T-cell (primary cell): ENCODE measurements at regions not wholly inside any gene's neighbourhood (a gene's known extent, or its start where the extent isn't known, plus 50 kb on each side); places are given as distances from the start of the nearest gene placed in this dataset.

Experiments
- ATAC-seq, 4 experiments: fragments of 200-7000 bp in 3 of 4; fragments of 150-1000 bp in 1 of 4; cut with Tn5 transposase; replicated peaks in 1 of 4; 1 replicate in 3 of 4; 2 replicates in 1 of 4; pipeline ENCODE4 v1.10.0; 2021; ENCODE audit warnings: moderate library complexity in 3 of 4, mild to moderate bottlenecking in 2 of 4, moderate number of reproducible peaks in 1 of 4
- CTCF ChIA-PET, 2 donors: fragments of 300-600 bp; sonication (Branson Sonifier 250); formaldehyde crosslinking; loops; one replicate each; lab custom pipeline; 2022; ENCODE audit warnings: antibody characterized with exemption in 2 of 2; lab: Charles Lee
- POLR2A ChIA-PET, 2 donors: fragments of 300-600 bp; sonication (Branson Sonifier 250); formaldehyde crosslinking; loops; one replicate each; lab custom pipeline; 2022; ENCODE audit warnings: antibody characterized with exemption in 2 of 2; lab: Charles Lee
- DNase-seq, 35 experiments: peaks; one replicate each; pipeline versions ENCODE4 v3.0.0 to v3.0.0-alpha.2; 2013 to 2023
- H3K27ac ChIP-seq: one replicate; pipeline ENCODE4 v1.5.1; 2013; ENCODE audit warnings: low read length
- H3K27me3 ChIP-seq, 2 experiments: replicated peaks in 1 of 2; 1 replicate in 1 of 2; 2 replicates in 1 of 2; pipeline versions ENCODE4 v1.6.1 to v1.7.0; 2013; ENCODE audit warnings: low read length in 1 of 2, mixed read lengths in 1 of 2; ENCODE audit not compliant: control insufficient read depth in 2 of 2, insufficient read depth in 2 of 2; ENCODE audit errors: extremely low read depth in 1 of 2
- H3K36me3 ChIP-seq, 2 donors: 1 replicate in 1 of 2; 2 replicates in 1 of 2; pipeline versions ENCODE4 v1.6.1 to v1.7.0; 2013; ENCODE audit warnings: low read length in 1 of 2; ENCODE audit not compliant: control insufficient read depth in 2 of 2, insufficient read depth in 1 of 2; ENCODE audit errors: extremely low read depth in 1 of 2
- H3K4me1 ChIP-seq, 2 experiments: 1 replicate in 1 of 2; 2 replicates in 1 of 2; pipeline versions ENCODE4 v1.6.1 to v1.7.0; 2013; ENCODE audit warnings: low read length in 2 of 2, mixed read lengths in 1 of 2; ENCODE audit not compliant: insufficient read depth in 2 of 2, control insufficient read depth in 1 of 2; ENCODE audit errors: extremely low read depth in 1 of 2
- H3K4me3 ChIP-seq, 2 donors: 1 replicate in 1 of 2; 2 replicates in 1 of 2; pipeline versions ENCODE4 v1.5.1 to v1.7.0; 2013; ENCODE audit warnings: mild to moderate bottlenecking in 2 of 2, low read length in 1 of 2, moderate library complexity in 1 of 2; ENCODE audit not compliant: control insufficient read depth in 1 of 2; ENCODE audit errors: extremely low read depth in 1 of 2
- H3K9me3 ChIP-seq: 2 replicates; pipeline ENCODE4 v1.7.0; 2013
- H3K27ac Mint-ChIP-seq, 2 donors: one replicate each; pipeline ENCODE4 v1.8.0; 2020 to 2021; ENCODE audit warnings: mild to moderate bottlenecking in 2 of 2, mixed read lengths in 2 of 2
- H3K27me3 Mint-ChIP-seq, 2 donors: one replicate each; pipeline ENCODE4 v1.8.0; 2021 to 2022; ENCODE audit warnings: mixed read lengths in 2 of 2
- H3K36me3 Mint-ChIP-seq: one replicate; pipeline ENCODE4 v1.8.0; 2021; ENCODE audit warnings: mixed read lengths
- H3K4me1 Mint-ChIP-seq, 3 donors: one replicate each; pipeline ENCODE4 v1.8.0; 2020 to 2022; ENCODE audit warnings: mixed read lengths in 3 of 3, mild to moderate bottlenecking in 1 of 3
- H3K4me3 Mint-ChIP-seq, 3 donors: one replicate each; pipeline ENCODE4 v1.8.0; 2020 to 2022; ENCODE audit warnings: mild to moderate bottlenecking in 3 of 3, mixed read lengths in 3 of 3, moderate library complexity in 3 of 3
- H3K9me3 Mint-ChIP-seq, 3 donors: one replicate each; pipeline ENCODE4 v1.8.0; 2020 to 2022; ENCODE audit warnings: mixed read lengths in 3 of 3
- WGBS: methylation state at CpG from one replicate; pipeline ENCODE4 v1.1.5; 2013; ENCODE audit warnings: missing lambda C conversion rate; ENCODE audit not compliant: insufficient coverage; 5-methylcytosine and 5-hydroxymethylcytosine counted together

DNA sequence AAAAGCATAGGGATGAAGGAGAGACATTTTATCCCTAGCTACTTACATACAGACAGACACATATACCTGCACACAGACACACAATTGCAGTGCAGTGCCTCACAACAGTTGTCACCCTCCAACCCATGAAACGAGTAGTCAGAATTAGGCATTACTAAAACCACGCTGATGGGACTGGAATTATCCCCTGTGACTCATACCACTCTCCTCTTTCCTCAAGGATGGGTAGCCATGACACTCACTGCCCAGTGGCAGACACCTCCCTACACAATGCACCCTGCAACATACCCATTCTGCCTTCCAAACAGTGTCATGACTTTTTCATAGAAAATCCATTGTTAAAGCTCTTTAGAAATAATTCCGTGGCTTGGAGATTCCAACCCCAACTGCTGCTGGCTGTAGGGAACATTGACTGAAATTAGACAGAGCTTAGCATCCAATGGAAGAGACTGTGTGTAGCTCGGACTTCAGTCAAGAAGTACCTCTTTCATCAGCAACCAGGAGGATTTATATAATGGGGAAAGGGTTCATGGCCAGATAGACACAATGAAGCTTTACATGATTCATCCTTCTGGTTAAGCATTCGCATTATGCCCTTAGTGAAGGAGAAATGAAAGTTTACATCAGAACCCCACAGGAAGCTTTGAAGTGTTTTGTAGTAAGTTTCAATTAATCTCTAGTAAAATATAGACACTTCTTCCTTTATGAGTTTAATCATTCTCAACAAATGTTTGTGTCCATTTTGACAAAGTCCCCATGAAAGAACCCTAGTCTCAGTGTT lies 155.2 kb downstream of the FBXO15 start:
- H3K4me3 Mint-ChIP-seq: no peak overlapping the region
- H3K27me3 Mint-ChIP-seq: peaks cover 2 to 3% of the 10 kb centered on the region in 2 donors
- no peaks in the 10 kb centered on the region for H3K4me1 Mint-ChIP-seq
- Histone ChIP-seq H3K27ac (no peak overlapping the region), H3K27me3 (no peaks in the 10 kb centered on the region), H3K4me1 (no peaks in the 10 kb centered on the region), H3K9me3 (no peaks in the 10 kb centered on the region), H3K4me3 (no peak overlapping the region), H3K36me3 (no peaks in the 10 kb centered on the region)
- no peak overlapping the region for H3K27ac Mint-ChIP-seq
- ChIA-PET CTCF (no interaction called here), POLR2A (interaction anchor here in 1 of 2 donors (0.6 kb wide), 1 partner anchor 9 kb away, joined by 3 read pairs; no protein-coding TSS in a partner anchor)
- 51% methylated on average over 2 of the region's 5 CpGs for WGBS
- peaks cover 5 to 13% (median 7%) of the 10 kb centered on the region in 3 donors for H3K9me3 Mint-ChIP-seq
- no peaks in the 10 kb centered on the region for H3K36me3 Mint-ChIP-seq
- DNase-seq (no peak), ATAC-seq (no peak)

DNA sequence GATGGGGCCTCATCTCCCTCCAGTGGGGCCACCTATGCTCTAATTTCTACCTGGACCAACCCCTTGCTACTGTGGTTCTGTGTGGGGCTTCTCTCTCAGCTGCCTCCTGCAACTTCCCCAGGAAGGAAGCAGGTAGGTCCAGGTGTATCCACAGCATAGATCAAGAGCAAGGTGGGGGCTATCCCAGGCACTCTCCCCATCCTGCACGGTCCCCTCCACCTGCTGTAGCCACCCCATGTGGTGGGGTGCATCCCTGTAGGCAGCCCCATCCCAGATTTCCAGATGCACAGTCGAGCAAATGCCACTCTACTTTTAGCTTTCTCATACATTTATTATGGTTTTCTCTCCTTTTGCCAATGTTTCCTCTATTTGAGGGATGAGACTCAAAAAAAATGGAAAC lies 156.1 kb downstream of the FBXO15 start:
- H3K27ac Mint-ChIP-seq: no peak overlapping the region
- Histone ChIP-seq H3K27ac (no peak overlapping the region), H3K27me3 (no peaks in the 10 kb centered on the region), H3K4me1 (no peaks in the 10 kb centered on the region), H3K9me3 (no peaks in the 10 kb centered on the region), H3K36me3 (no peaks in the 10 kb centered on the region), H3K4me3 (no peak overlapping the region)
- peaks cover 0 to 11% (median 7%) of the 10 kb centered on the region in 3 donors for H3K9me3 Mint-ChIP-seq
- H3K4me3 Mint-ChIP-seq: no peak overlapping the region
- ATAC-seq (no peak), DNase-seq (no peak)
- ChIA-PET POLR2A (no interaction called here), CTCF (no interaction called here)
- 50% methylated on average over 1 of the region's 2 CpGs for WGBS
- H3K36me3 Mint-ChIP-seq: no peaks in the 10 kb centered on the region
- H3K27me3 Mint-ChIP-seq: peaks cover 2 to 3% of the 10 kb centered on the region in 2 donors
- H3K4me1 Mint-ChIP-seq: no peaks in the 10 kb centered on the region

DNA sequence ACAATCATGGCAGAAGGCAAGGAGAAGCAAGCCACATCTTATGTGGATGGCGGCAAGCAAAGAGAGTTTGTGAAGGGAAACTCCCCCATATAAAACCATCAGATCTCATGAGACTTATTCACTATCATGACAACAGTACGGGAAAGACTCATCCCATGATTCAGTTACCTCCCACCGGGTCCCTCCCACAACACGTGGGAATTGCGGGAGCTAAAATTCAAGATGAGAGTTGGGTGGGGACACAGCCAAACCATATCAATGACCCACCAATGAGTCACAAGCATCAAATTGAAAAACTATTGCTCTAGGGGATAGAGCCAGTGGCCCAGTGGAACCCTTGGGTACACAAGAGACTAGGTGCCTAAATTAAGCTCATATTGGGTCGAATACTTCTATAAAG lies 157.4 kb downstream of the FBXO15 start:
- Histone ChIP-seq H3K27me3 (no peaks in the 10 kb centered on the region), H3K27ac (no peak overlapping the region), H3K4me1 (no peaks in the 10 kb centered on the region), H3K4me3 (no peak overlapping the region), H3K36me3 (no peaks in the 10 kb centered on the region), H3K9me3 (no peaks in the 10 kb centered on the region)
- WGBS: no CpG with 5 or more reads among the region's 6 CpGs
- Mint-ChIP-seq H3K4me1 (no peaks in the 10 kb centered on the region), H3K27ac (no peak overlapping the region), H3K4me3 (no peak overlapping the region), H3K36me3 (no peaks in the 10 kb centered on the region), H3K9me3 (peaks cover 0 to 8% (median 7%) of the 10 kb centered on the region in 3 donors), H3K27me3 (peaks cover 2 to 3% of the 10 kb centered on the region in 2 donors)
- ChIA-PET POLR2A (no interaction called here), CTCF (interaction anchor here in 1 of 2 donors (0.6 kb wide), 1 partner anchor 121 kb away, joined by 3 read pairs; no protein-coding TSS in a partner anchor)
- no peak for ATAC-seq
- DNase-seq: no peak

DNA sequence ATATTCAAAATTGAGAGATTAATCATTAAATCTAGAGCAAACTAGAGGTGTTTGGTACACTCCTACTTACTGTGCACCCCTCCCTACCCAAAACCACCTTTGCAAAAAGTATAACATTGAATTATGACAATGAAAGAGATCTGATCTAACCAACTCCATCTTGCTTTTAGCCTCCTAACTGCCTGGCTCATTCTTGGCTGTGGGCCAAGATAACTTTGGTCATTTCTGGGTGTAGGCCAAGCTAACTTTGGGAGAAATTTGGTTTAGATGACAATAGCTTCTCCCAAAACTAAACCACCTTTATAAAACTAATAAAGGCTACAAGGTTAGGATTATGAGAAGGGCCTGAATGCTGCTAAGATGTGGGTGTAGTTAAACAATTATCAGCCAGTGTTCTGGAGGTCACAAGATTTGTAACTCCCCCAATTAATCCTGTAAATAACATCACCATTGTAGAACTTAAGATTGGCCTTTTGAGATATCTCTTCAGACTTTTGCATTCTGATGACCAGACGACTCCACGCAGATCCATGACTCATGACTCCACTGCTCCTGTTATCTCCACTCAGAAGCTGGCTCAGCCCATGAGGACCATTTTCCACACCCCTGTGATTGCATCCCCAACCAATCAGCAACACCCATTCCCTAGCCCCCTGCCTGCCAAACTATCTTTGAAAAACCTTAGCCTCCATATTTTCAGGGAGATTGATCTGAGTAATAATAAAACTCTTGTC lies 160.2 kb downstream of the FBXO15 start:
- H3K4me3 Mint-ChIP-seq: no peak overlapping the region

DNA sequence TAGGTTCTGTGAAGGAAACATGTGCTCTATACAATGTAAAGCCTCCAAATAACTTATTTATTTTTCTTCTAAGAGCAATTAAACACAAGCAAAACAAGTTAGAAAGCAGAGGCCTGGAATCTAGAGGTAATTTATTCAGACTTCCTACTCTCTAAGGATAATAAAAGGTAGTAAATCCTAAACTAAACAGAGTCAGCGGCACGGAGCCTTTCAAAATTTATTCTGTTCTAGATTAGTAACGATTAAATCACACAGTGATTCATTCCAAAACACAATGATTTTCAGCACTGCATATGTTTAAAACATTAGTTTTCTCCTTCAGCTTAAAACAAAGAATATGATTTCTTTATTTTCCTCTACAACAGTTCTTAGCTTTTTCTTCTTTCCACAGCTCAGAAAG lies 160.9 kb downstream of the FBXO15 start:
- H3K4me3 ChIP-seq: no peak overlapping the region
- ATAC-seq: no peak
- Mint-ChIP-seq H3K9me3 (peaks cover 0 to 7% (median 4%) of the 10 kb centered on the region in 3 donors), H3K27ac (no peak overlapping the region), H3K36me3 (no peaks in the 10 kb centered on the region), H3K4me3 (no peak overlapping the region), H3K4me1 (no peaks in the 10 kb centered on the region), H3K27me3 (no peaks in the 10 kb centered on the region)
- ChIA-PET CTCF (no interaction called here), POLR2A (no interaction called here)
- H3K4me1 ChIP-seq: no peaks in the 10 kb centered on the region
- H3K27ac ChIP-seq: no peak overlapping the region
- H3K9me3 ChIP-seq: no peaks in the 10 kb centered on the region
- peaks cover 0 to 4% of the 10 kb centered on the region in 2 experiments for H3K27me3 ChIP-seq
- WGBS: no CpG with 5 or more reads among the region's 3 CpGs
- H3K36me3 ChIP-seq: no peaks in the 10 kb centered on the region
- DNase-seq: no peak

More for the DNA sequence above, 160.2 kb downstream of the FBXO15 start:
- DNase-seq (no peak), ATAC-seq (no peak)
- H3K27me3 Mint-ChIP-seq: peaks cover 0 to 3% of the 10 kb centered on the region in 2 donors
- POLR2A ChIA-PET: no interaction called here
- no peaks in the 10 kb centered on the region for H3K4me1 ChIP-seq
- peaks cover 0 to 4% of the 10 kb centered on the region in 2 experiments for H3K27me3 ChIP-seq
- H3K9me3 ChIP-seq: no peaks in the 10 kb centered on the region
- H3K4me1 Mint-ChIP-seq: no peaks in the 10 kb centered on the region
- no peaks in the 10 kb centered on the region for H3K36me3 Mint-ChIP-seq
- CTCF ChIA-PET: no interaction called here
- no peaks in the 10 kb centered on the region for H3K36me3 ChIP-seq
- H3K9me3 Mint-ChIP-seq: peaks cover 0 to 8% (median 7%) of the 10 kb centered on the region in 3 donors
- H3K4me3 ChIP-seq: no peak overlapping the region
- H3K27ac ChIP-seq: no peak overlapping the region
- WGBS: 100% methylated on average over 2 of the region's 2 CpGs
- H3K27ac Mint-ChIP-seq: no peak overlapping the region

DNA sequence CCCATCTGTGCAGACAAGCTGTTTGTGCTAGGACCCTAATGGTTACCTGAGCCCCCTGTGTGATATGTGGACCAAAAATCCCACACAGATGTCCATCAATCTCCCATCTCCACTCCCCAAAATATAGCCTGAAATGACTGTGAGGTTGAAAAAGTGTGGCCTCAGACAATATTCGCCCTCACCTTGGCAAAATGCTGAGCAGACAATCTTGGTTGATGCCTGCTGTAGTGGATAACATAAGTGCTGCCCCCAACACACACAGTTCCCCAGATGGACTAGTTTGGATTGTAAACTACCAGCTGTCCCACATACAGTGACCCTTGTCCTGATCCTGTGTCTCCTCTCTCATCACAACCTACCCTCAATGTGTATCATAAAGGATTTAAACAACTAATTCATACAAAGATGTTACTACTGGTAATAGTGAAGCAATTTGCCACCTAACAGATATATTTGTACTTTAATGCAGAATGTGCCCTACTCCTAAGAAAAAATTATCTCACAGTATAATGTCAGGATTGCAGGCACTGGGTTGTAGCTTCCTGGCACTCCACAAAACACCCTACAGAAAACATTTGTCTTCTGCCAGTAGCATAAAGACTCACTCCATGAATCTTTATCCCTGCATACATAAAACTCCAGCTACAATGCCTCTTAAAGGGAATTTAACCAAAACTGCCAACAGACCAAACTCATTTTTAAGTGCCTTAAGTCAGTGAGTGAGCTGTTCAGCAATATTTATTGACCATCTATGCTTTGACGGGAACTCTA lies 161.6 kb downstream of the FBXO15 start:
- H3K36me3 ChIP-seq: no peaks in the 10 kb centered on the region
- H3K9me3 ChIP-seq: no peaks in the 10 kb centered on the region
- H3K27me3 Mint-ChIP-seq: no peaks in the 10 kb centered on the region
- peaks cover 0 to 4% of the 10 kb centered on the region in 2 experiments for H3K27me3 ChIP-seq
- ATAC-seq: no peak
- DNase-seq: no peak
- H3K9me3 Mint-ChIP-seq: peaks cover 0 to 7% (median 4%) of the 10 kb centered on the region in 3 donors
- H3K4me1 Mint-ChIP-seq: no peaks in the 10 kb centered on the region
- H3K4me1 ChIP-seq: no peaks in the 10 kb centered on the region
- POLR2A ChIA-PET: no interaction called here
- no peaks in the 10 kb centered on the region for H3K36me3 Mint-ChIP-seq
- CTCF ChIA-PET: no interaction called here
- no peak overlapping the region for H3K4me3 Mint-ChIP-seq
- H3K27ac ChIP-seq: no peak overlapping the region
- no peak overlapping the region for H3K4me3 ChIP-seq
- H3K27ac Mint-ChIP-seq: no peak overlapping the region
- WGBS: no CpG with 5 or more reads among the region's 2 CpGs
